D721Med (cell line): ENCODE measurements at regions not wholly inside any gene's neighbourhood (a gene's known extent, or its start where the extent isn't known, plus 50 kb on each side); places are given as distances from the start of the nearest gene placed in this dataset.

Source experiments
- DNase-seq: peaks from one replicate; pipeline ENCODE4 v3.0.0; 2011; ENCODE audit warnings: low spot score; ENCODE audit not compliant: insufficient read length
- FAIRE-seq: peaks from 2 replicates; lab custom pipeline; 2011; peaks lifted over from hg19 to GRCh38; lab: Jason Lieb, UNC
- TF ChIP-seq, protein P1 (sequence below): IDR thresholded peaks from 2 replicates; pipeline ENCODE4 v1.5.1; 2012; ENCODE audit warnings: mild to moderate bottlenecking, control low read depth; ENCODE audit not compliant: insufficient read depth; ENCODE audit errors: missing control alignments

DNA sequence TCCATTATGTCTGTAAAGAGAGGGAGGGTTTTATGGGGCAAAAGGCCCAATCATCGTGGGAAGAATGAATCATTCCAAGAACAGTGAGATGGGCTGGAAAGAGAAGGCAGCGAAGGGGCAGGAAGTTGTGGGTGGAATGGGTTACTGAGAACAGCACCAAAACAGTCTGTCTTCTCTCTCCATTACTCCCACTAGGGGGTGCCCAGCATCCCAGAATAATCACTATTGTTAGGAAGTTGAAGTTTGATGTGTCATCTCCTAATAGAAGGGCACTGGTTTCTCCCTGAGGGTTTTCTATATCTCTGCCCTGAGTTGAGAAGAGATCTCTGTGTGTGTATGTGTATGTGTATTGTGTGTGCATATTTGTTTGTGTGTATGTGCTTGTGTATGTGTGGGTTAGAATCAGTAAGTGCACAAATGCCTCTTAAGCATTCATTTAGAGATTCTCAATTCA is 76.6 kb upstream of the MAP4K3 start:
- TF ChIP-seq, protein P1, sequence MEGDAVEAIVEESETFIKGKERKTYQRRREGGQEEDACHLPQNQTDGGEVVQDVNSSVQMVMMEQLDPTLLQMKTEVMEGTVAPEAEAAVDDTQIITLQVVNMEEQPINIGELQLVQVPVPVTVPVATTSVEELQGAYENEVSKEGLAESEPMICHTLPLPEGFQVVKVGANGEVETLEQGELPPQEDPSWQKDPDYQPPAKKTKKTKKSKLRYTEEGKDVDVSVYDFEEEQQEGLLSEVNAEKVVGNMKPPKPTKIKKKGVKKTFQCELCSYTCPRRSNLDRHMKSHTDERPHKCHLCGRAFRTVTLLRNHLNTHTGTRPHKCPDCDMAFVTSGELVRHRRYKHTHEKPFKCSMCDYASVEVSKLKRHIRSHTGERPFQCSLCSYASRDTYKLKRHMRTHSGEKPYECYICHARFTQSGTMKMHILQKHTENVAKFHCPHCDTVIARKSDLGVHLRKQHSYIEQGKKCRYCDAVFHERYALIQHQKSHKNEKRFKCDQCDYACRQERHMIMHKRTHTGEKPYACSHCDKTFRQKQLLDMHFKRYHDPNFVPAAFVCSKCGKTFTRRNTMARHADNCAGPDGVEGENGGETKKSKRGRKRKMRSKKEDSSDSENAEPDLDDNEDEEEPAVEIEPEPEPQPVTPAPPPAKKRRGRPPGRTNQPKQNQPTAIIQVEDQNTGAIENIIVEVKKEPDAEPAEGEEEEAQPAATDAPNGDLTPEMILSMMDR, result peak; percentile 52
- DNase-seq, result no peak
- no peak for FAIRE-seq

DNA sequence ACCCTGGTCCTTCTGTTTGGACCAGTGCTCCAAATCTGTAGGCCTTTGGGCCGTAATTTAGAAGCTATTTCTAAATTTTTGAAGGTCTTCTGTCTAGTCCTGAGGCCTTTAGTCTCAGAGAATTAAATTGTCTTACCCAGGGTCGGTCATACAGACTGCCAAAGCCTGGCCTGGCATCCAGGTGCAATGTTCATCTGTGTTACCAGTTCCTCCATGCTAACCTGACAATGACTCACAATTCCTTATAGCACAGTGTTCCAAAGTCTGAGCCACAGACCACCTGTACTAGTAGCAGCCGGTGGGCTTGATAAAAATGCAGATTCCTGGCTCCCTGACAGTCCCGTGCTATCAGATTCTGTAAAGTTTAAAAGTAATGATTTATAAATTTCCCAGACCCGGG is 77.7 kb upstream of the MAP4K3 start:
- DNase-seq (no peak), FAIRE-seq (no peak)
- TF ChIP-seq, protein P1, result no peak

DNA sequence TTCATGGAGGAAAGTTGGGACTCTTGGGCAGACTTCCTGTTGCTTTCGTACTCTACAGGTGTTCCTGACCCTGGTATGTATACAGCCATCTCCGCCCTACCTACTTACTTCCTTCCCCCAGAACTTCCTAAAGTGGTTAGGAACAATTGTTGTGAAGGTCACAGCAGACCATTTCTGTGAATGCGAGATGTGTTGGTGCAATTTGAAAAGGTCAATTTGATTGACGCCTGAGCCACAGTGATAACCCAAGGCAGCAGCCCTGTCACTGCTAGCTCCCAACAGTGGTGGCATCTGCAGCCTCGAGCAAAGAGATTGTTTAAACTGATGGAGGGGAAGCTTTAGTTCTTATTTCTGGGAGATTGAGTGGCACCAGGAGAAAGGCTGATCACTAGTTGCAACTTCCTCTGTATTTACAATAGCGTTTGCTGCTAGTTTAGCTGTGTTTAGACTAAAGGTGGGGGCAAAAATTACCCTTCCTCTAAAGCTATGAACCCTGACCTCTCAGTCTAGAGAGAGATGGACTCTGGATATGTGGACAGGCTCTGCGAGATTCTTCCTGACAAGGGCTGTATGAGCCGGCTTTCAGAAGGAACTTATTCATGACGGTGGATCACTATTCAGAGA is 78.3 kb upstream of the MAP4K3 start:
- DNase-seq (no peak), FAIRE-seq (no peak)
- TF ChIP-seq, protein P1, result no peak

DNA sequence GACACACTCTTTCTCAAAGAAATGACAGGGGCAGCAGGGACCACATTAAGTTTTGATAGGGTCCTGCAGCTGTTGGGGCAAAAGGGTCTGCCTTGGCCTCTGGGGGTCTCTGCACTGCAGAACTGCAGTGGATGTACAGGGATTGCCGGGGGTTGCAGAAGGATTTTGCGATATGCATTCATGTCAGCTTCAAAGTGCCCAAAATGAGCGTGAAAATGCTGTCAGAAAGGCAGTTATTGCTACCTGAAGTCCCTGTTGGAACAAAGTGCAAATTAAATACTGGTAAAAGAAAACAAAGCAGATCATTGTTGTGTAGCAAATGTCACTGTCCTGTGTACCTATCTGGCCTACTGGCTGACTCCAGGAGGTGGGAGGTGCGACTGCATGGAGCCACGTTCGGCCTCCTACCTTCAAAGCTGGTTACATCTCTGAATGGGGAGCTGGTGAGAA is 78.8 kb upstream of the MAP4K3 start:
- TF ChIP-seq, protein P1, result no peak
- FAIRE-seq, result no peak

DNA sequence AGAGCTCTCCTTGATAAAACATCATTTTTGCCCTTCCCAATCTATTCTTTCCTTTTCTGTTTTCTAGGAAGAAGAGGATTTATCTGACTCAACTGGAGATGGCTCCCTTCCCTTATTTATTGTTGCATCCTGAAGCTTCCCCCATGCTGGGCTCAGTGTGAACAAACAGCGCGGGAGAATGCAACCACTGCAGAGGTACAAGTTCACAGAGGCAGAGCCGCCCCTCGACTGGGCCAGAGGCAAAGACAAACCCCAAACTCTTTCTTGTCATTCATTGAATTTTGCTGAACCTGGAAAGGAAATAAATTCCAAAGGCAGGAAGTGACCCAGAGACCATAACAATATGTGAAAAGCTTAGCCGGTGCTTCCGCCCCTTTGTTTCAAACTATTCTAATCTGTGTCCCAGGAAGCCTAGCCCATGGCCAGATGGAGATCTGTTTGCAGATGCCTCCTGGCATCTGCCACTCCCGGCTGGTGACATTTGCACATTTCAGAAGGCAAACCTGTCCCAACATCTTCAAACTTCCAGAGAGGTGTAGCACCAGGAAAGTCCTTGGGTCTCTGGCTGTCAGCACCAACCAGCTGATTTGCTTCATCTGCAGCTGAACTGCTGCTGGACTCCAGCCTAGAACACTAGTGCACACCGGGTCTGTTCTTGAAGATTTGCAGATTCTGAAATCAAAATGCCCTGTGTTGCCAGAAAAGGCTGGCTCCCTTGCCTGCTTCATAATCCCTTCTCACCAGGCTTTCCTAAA is 79.4 kb upstream of the MAP4K3 start:
- DNase-seq (no peak), FAIRE-seq (no peak)
- TF ChIP-seq, protein P1, result no peak

More for the DNA sequence above, 78.8 kb upstream of the MAP4K3 start:
- DNase-seq, result no peak

DNA sequence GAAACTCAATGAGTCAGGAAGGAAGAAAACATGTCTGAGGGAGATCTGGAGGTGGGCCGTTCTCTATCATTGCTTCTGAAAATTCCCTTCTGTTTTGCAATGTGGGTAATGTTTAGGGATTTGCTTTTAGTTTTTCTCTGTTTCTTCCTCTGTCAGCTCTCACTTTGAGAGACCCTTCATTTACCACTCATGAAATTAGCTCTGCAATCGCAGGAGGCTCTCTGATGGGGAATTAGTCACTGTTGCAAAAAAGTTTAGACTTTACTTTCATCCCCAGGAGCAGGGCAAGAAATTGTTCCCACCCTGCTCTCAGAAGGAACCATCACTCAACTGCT is 80.0 kb upstream of the MAP4K3 start:
- DNase-seq, result no peak
- TF ChIP-seq, protein P1, result no peak
- FAIRE-seq, result no peak

DNA sequence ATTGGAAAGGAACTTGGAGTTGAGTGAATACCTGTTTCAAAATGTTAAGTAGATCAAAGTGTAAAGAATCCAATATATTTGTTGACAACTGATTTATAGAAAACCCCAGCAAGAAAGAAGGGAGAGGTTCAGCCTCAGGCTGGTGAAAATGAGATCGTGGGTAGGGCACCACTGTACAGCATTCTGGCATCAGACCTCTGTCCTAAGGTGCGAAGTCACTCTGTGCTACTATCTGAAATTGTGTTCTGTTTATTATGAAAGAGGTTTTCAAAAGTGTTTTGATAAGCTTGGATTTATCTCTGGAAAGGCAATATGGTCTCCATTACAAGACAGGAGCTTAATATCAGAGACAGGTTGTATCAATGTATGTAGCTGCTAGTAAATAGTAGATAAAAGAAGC is 80.5 kb upstream of the MAP4K3 start:
- TF ChIP-seq, protein P1, result no peak
- DNase-seq, result no peak
- no peak for FAIRE-seq
